C4-2B (cell line): ENCODE measurements at regions not wholly inside any gene's neighbourhood (a gene's known extent, or its start where the extent isn't known, plus 50 kb on each side); places are given as distances from the start of the nearest gene placed in this dataset.

Experiments
- CTCF ChIP-seq: fragments of 450-650 bp; conservative IDR thresholded peaks from 2 replicates; pipeline ENCODE4 v1.5.1; 2017; ENCODE audit warnings: mild to moderate bottlenecking
- ZFX ChIP-seq: fragments of 450-650 bp; IDR thresholded peaks from 2 replicates; pipeline ENCODE4 v1.6.1; 2017

- TF ChIP-seq CTCF: no peak
- no peak for TF ChIP-seq ZFX
These were observed 275.0 kb upstream of the SPTLC3 start for GRCh38 chr20:12733811-12734210.
